DND-41 (cell line): ENCODE measurements at regions not wholly inside any gene's neighbourhood (a gene's known extent, or its start where the extent isn't known, plus 50 kb on each side); places are given as distances from the start of the nearest gene placed in this dataset.

Experiments used
- ATAC-seq: fragments of 200-7000 bp; cut with Tn5 transposase; 3 replicates; pipeline ENCODE4 v1.9.1; 2021; ENCODE audit warnings: low read depth; ENCODE audit not compliant: insufficient read depth
- DNase-seq: peaks from one replicate; pipeline ENCODE4 v3.0.0-alpha.2; 2020
- H2AFZ ChIP-seq: 2 replicates; pipeline ENCODE4 v1.6.0; 2012; ENCODE audit warnings: low read depth, low read length
- H3K27ac ChIP-seq: 2 replicates; pipeline ENCODE4 v1.5.1; 2012; ENCODE audit warnings: low read length, inconsistent platforms
- H3K27me3 ChIP-seq: fragments of 200-600 bp; sonication (generic); 2 replicates; pipeline ENCODE4 v1.6.0; 2012; ENCODE audit warnings: low read length, mild to moderate bottlenecking, inconsistent platforms; ENCODE audit not compliant: insufficient read depth, poor library complexity
- H3K36me3 ChIP-seq: 2 replicates; pipeline ENCODE4 v1.5.1; 2012; ENCODE audit warnings: low read length, inconsistent platforms; ENCODE audit not compliant: insufficient read depth
- H3K4me1 ChIP-seq: 2 replicates; pipeline ENCODE4 v1.5.1; 2012; ENCODE audit warnings: mild to moderate bottlenecking, low read length; ENCODE audit not compliant: insufficient read depth
- H3K4me2 ChIP-seq: 2 replicates; pipeline ENCODE4 v1.6.0; 2012; ENCODE audit warnings: mild to moderate bottlenecking, moderate library complexity, low read length, inconsistent platforms; ENCODE audit not compliant: insufficient read depth
- H3K4me3 ChIP-seq, 2 experiments: fragments of 200-600 bp in 1 of 2; shearing (Covaris generic) in 1 of 2; 2 replicates each; pipeline ENCODE4 v1.5.1; 2012 to 2016; ENCODE audit warnings: inconsistent platforms in 2 of 2, low read length in 2 of 2, mild to moderate bottlenecking in 2 of 2, low read depth in 1 of 2, moderate library complexity in 1 of 2
- H3K79me2 ChIP-seq: 2 replicates; pipeline ENCODE4 v1.6.0; 2012; ENCODE audit warnings: low read length, inconsistent platforms; ENCODE audit not compliant: insufficient read depth
- H3K9ac ChIP-seq: 2 replicates; pipeline ENCODE4 v1.6.0; 2012; ENCODE audit warnings: low read depth, mild to moderate bottlenecking, inconsistent platforms, low read length, moderate library complexity
- H3K9me3 ChIP-seq: 2 replicates; pipeline ENCODE4 v1.5.1; 2012; ENCODE audit warnings: low read length, moderate library complexity, mild to moderate bottlenecking, inconsistent platforms; ENCODE audit not compliant: insufficient read depth, severe bottlenecking
- H4K20me1 ChIP-seq: 2 replicates; pipeline ENCODE4 v1.6.0; 2012; ENCODE audit warnings: low read length; ENCODE audit not compliant: insufficient read depth
- EZH2 ChIP-seq: IDR thresholded peaks from 3 replicates; pipeline ENCODE4 v1.6.1; 2012; ENCODE audit warnings: borderline replicate concordance, low read depth, mild to moderate bottlenecking, moderate library complexity, low read length, inconsistent platforms; ENCODE audit not compliant: severe bottlenecking
- TF ChIP-seq, protein P1 (sequence below): IDR thresholded peaks from 2 replicates; pipeline ENCODE4 v1.5.1; 2012; ENCODE audit warnings: borderline replicate concordance, low read length, moderate library complexity, mild to moderate bottlenecking; ENCODE audit not compliant: poor library complexity, severe bottlenecking; ENCODE audit errors: extremely low read depth

DNA sequence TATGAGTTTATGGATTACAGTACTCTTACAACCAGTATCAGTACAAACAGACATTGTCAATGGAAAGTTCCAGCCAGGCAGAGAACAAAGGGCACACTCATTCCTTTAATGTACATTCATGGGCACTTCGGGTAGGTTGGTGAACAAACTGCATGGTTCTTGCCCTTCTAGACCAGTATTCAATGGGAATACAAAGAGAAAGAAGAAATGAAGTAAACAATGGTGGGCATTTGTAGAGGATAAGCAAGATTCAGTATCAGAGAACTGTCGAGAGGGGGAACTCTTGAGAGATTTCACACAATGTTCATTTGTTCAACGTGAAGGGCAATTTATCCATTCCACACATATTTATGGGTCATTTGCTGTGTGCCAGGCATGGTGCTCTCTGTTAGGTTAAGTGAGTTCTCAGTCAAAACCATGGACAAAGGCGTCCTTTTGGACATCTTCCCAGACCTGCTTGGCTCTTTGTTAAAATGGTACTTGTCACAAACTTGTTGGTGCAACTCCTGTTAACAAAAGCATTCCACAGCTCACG, 714.8 kb downstream of the DHX35 start:
- Histone ChIP-seq H4K20me1 (no peaks in the 10 kb centered on the region), H3K36me3 (no peaks in the 10 kb centered on the region), H2AFZ (no peak overlapping the region), H3K9ac (no peak overlapping the region), H3K9me3 (no peaks in the 10 kb centered on the region), H3K27ac (no peak overlapping the region), H3K79me2 (no peaks in the 10 kb centered on the region), H3K27me3 (no peaks in the 10 kb centered on the region), H3K4me1 (peaks cover 8% of the 10 kb centered on the region), H3K4me3 (no peak overlapping the region), H3K4me2 (no peak overlapping the region)
- no peak for ATAC-seq
- TF ChIP-seq, protein P1, sequence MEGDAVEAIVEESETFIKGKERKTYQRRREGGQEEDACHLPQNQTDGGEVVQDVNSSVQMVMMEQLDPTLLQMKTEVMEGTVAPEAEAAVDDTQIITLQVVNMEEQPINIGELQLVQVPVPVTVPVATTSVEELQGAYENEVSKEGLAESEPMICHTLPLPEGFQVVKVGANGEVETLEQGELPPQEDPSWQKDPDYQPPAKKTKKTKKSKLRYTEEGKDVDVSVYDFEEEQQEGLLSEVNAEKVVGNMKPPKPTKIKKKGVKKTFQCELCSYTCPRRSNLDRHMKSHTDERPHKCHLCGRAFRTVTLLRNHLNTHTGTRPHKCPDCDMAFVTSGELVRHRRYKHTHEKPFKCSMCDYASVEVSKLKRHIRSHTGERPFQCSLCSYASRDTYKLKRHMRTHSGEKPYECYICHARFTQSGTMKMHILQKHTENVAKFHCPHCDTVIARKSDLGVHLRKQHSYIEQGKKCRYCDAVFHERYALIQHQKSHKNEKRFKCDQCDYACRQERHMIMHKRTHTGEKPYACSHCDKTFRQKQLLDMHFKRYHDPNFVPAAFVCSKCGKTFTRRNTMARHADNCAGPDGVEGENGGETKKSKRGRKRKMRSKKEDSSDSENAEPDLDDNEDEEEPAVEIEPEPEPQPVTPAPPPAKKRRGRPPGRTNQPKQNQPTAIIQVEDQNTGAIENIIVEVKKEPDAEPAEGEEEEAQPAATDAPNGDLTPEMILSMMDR: no peak
- TF ChIP-seq EZH2: no peak
- DNase-seq: no peak

DNA sequence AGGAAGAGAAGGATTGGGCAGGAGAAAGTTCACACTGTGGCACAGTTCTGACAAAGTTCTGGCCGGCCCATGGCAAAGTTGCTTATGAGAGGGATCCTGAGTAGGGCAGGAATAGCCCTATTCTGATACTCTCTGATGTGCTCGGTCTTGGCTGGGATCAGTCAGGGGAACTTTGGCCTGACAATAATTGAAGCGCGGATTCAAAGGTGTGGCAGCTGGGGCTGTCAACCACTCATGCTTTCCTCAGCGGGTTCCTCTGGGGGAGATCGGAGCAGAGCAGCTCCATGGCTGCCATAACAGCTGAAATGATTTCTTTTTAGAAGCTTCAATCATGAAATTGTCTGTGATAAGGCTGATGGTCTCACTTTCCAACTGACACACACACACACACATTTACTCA, 714.1 kb downstream of the DHX35 start:
- no peaks in the 10 kb centered on the region for H3K36me3 ChIP-seq
- H3K27ac ChIP-seq: no peak overlapping the region
- ATAC-seq: no peak
- H3K4me1 ChIP-seq: peaks cover 8% of the 10 kb centered on the region
- H4K20me1 ChIP-seq: no peaks in the 10 kb centered on the region
- no peak for DNase-seq
- H3K4me3 ChIP-seq: no peak overlapping the region
- no peaks in the 10 kb centered on the region for H3K9me3 ChIP-seq
- no peaks in the 10 kb centered on the region for H3K27me3 ChIP-seq
- H3K79me2 ChIP-seq: no peaks in the 10 kb centered on the region
- no peak overlapping the region for H3K4me2 ChIP-seq
- no peak overlapping the region for H3K9ac ChIP-seq
- TF ChIP-seq, protein P1: no peak
- TF ChIP-seq EZH2: no peak
- H2AFZ ChIP-seq: no peak overlapping the region

DNA sequence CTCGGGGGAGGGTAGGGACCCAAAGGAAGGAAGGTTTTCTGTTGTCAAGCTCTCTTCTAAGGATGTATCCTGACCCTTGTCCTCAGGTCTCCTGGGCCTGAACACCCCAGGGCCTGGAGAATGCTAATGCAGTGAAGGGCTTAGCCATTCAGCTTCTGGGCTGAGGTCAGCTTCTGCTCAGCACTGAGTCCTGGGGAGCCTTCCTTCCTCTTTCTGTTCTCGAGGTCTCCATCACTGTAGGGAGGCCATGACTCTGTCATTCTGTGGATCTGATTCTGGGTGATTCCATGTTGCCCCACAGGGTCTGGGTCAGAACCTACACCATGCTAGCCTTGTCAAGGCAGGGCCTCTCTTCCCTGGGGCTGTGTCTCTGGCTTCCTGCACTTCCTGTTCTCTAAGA, 712.7 kb downstream of the DHX35 start:
- Histone ChIP-seq H3K36me3 (no peaks in the 10 kb centered on the region), H3K4me2 (no peak overlapping the region), H3K9ac (no peak overlapping the region), H3K4me3 (no peak overlapping the region), H2AFZ (peak overlapping the region; percentile 63), H3K9me3 (no peaks in the 10 kb centered on the region), H3K79me2 (no peaks in the 10 kb centered on the region), H3K27me3 (peaks cover 3% of the 10 kb centered on the region), H3K27ac (no peak overlapping the region), H4K20me1 (no peaks in the 10 kb centered on the region), H3K4me1 (peaks cover 8% of the 10 kb centered on the region)
- TF ChIP-seq, protein P1: no peak
- no peak for DNase-seq
- ATAC-seq: peak; percentile 68

DNA sequence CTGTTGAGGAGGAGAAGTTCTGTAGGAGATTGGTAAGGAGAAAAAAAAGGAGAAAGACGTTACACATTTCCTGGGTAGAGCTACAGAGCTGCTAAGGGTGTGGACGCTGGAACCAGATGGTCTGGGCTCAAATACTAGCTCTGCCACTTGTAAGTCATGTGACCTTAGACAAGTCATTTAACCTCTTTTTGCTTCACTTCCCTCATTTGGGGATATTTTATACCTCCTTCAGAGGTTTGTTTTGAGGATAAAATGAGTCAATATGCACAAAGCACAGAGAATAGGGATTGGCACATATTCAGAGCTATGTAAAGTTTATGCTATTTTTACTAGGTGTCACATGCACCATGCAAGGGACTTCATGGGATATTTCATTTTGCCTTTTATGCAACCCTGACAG, 708.8 kb downstream of the DHX35 start:
- no peaks in the 10 kb centered on the region for H3K9me3 ChIP-seq
- H4K20me1 ChIP-seq: no peaks in the 10 kb centered on the region
- no peak overlapping the region for H3K9ac ChIP-seq
- H3K79me2 ChIP-seq: no peaks in the 10 kb centered on the region
- no peaks in the 10 kb centered on the region for H3K36me3 ChIP-seq
- no peak overlapping the region for H3K4me2 ChIP-seq
- peaks cover 3% of the 10 kb centered on the region for H3K27me3 ChIP-seq
- no peak overlapping the region for H2AFZ ChIP-seq
- TF ChIP-seq, protein P1: no peak
- no peak for TF ChIP-seq EZH2
- H3K27ac ChIP-seq: no peak overlapping the region
- peaks cover 8% of the 10 kb centered on the region for H3K4me1 ChIP-seq
- no peak for ATAC-seq
- no peak for DNase-seq
- no peak overlapping the region for H3K4me3 ChIP-seq
